ENCODE measurements at regions not wholly inside any gene's neighbourhood (a gene's known extent, or its start where the extent isn't known, plus 50 kb on each side); places are given as distances from the start of the nearest gene placed in this dataset.

- DNase-seq (ENCODE audit: low read depth) = no peak
- no peak overlapping the region for H3K4me3 ChIP-seq (ENCODE audit: low read depth, low read length)
- TF ChIP-seq CTCF (IDR thresholded peaks at IDR 0.05; ENCODE audit: insufficient read depth, low read depth, low read length) = no peak
These were observed 167.3 kb upstream of the HS6ST1 start for GRCh38 chr2:128485761-128486639.

GRCh38 chr2:128486640-128487375 lies 168.1 kb upstream of the HS6ST1 start:
- TF ChIP-seq CTCF (IDR thresholded peaks at IDR 0.05; ENCODE audit: insufficient read depth, low read depth, low read length) = no peak
- no peak for DNase-seq (ENCODE audit: low read depth)

GRCh38 chr2:128487650-128488387 lies 169.2 kb upstream of the HS6ST1 start:
- DNase-seq (ENCODE audit: low read depth) = no peak
- H3K4me3 ChIP-seq (ENCODE audit: low read depth, low read length) = no peak overlapping the region

More at GRCh38 chr2:128486640-128487375, 168.1 kb upstream of the HS6ST1 start:
- H3K4me3 ChIP-seq (ENCODE audit: low read depth, low read length) = no peak overlapping the region

GRCh38 chr2:128488434-128488833 lies 169.8 kb upstream of the HS6ST1 start:
- no peak for DNase-seq (ENCODE audit: low read depth)
- H3K4me3 ChIP-seq (ENCODE audit: low read depth, low read length) = no peak overlapping the region
- TF ChIP-seq CTCF (IDR thresholded peaks at IDR 0.05; ENCODE audit: insufficient read depth, low read depth, low read length) = no peak

More at GRCh38 chr2:128487650-128488387, 169.2 kb upstream of the HS6ST1 start:
- TF ChIP-seq CTCF (IDR thresholded peaks at IDR 0.05; ENCODE audit: insufficient read depth, low read depth, low read length) = no peak

- no peak overlapping the region for H3K4me3 ChIP-seq (ENCODE audit: low read depth, low read length)
- TF ChIP-seq CTCF (IDR thresholded peaks at IDR 0.05; ENCODE audit: insufficient read depth, low read depth, low read length) = no peak
- DNase-seq (ENCODE audit: low read depth) = no peak
These were observed 171.0 kb upstream of the HS6ST1 start for GRCh38 chr2:128489526-128490273.

- no peak overlapping the region for H3K4me3 ChIP-seq (ENCODE audit: low read depth, low read length)
- no peak for TF ChIP-seq CTCF (IDR thresholded peaks at IDR 0.05; ENCODE audit: insufficient read depth, low read depth, low read length)
- no peak for DNase-seq (ENCODE audit: low read depth)
These were observed 171.7 kb upstream of the HS6ST1 start for GRCh38 chr2:128490321-128490720.

All from fibroblast of villous mesenchyme (primary cell).